CD4-positive, alpha-beta memory T cell (primary cell): ENCODE measurements at regions not wholly inside any gene's neighbourhood (a gene's known extent, or its start where the extent isn't known, plus 50 kb on each side); places are given as distances from the start of the nearest gene placed in this dataset.

Experiments
- CTCF ChIA-PET: fragments of 350-600 bp; sonication (Branson Sonifier 250); formaldehyde crosslinking; loops from one replicate; lab custom pipeline; 2021; ENCODE audit warnings: inconsistent platforms; ENCODE audit not compliant: partially characterized antibody; lab: Charles Lee
- POLR2A ChIA-PET: fragments of 350-600 bp; sonication (Branson Sonifier 250); formaldehyde crosslinking; loops from one replicate; lab custom pipeline; 2021; ENCODE audit not compliant: partially characterized antibody; lab: Charles Lee
- DNase-seq, 5 donors: peaks; one replicate each; pipeline versions ENCODE4 v3.0.0 to v3.0.0-alpha.2; 2020 to 2022; ENCODE audit warnings: mixed read lengths in 1 of 5
- H3K27ac ChIP-seq: one replicate; pipeline ENCODE4 v1.7.0; 2013; ENCODE audit warnings: low read depth, low read length
- H3K27me3 ChIP-seq: 2 replicates; pipeline ENCODE4 v1.7.0; 2013; ENCODE audit warnings: mild to moderate bottlenecking, low read length, moderate library complexity; ENCODE audit not compliant: insufficient read depth
- H3K36me3 ChIP-seq: 2 replicates; pipeline ENCODE4 v1.7.0; 2013; ENCODE audit warnings: mild to moderate bottlenecking, low read length, moderate library complexity; ENCODE audit not compliant: insufficient read depth
- H3K4me1 ChIP-seq: 2 replicates; pipeline ENCODE4 v1.7.0; 2013; ENCODE audit warnings: mild to moderate bottlenecking, low read length, moderate library complexity; ENCODE audit not compliant: insufficient read depth
- H3K4me3 ChIP-seq, 2 donors: one replicate each; pipeline ENCODE4 v1.7.0; 2013; ENCODE audit warnings: low read length in 2 of 2, mild to moderate bottlenecking in 1 of 2
- H3K9me3 ChIP-seq, 2 donors: one replicate each; pipeline ENCODE4 v1.7.0; 2013; ENCODE audit warnings: low read length in 2 of 2, control low read depth in 1 of 2; ENCODE audit not compliant: control insufficient read depth in 1 of 2
- H3K27ac Mint-ChIP-seq, 7 donors: one replicate each; pipeline ENCODE4 v1.8.0; 2020 to 2021; ENCODE audit warnings: mixed read lengths in 7 of 7, mild to moderate bottlenecking in 6 of 7, inconsistent platforms in 3 of 7, moderate library complexity in 3 of 7
- H3K27me3 Mint-ChIP-seq, 2 donors: one replicate each; pipeline ENCODE4 v1.8.0; 2020 to 2021; ENCODE audit warnings: mixed read lengths in 2 of 2
- H3K36me3 Mint-ChIP-seq, 2 donors: one replicate each; pipeline ENCODE4 v1.8.0; 2020 to 2021; ENCODE audit warnings: mixed read lengths in 2 of 2, inconsistent platforms in 1 of 2, mild to moderate bottlenecking in 1 of 2
- H3K4me1 Mint-ChIP-seq, 4 donors: one replicate each; pipeline ENCODE4 v1.8.0; 2020 to 2021; ENCODE audit warnings: mixed read lengths in 4 of 4, mild to moderate bottlenecking in 1 of 4
- H3K4me3 Mint-ChIP-seq, 8 donors: one replicate each; pipeline ENCODE4 v1.8.0; 2020 to 2021; ENCODE audit warnings: mixed read lengths in 8 of 8, mild to moderate bottlenecking in 7 of 8, moderate library complexity in 6 of 8, inconsistent platforms in 3 of 8
- H3K9me3 Mint-ChIP-seq, 8 donors: one replicate each; pipeline ENCODE4 v1.8.0; 2020 to 2021; ENCODE audit warnings: mixed read lengths in 8 of 8, mild to moderate bottlenecking in 5 of 8, inconsistent platforms in 3 of 8, moderate library complexity in 1 of 8
- intact Hi-C: fragments of 100-400 bp; cut with micrococcal nuclease; formaldehyde crosslinking; loops from one replicate; pipeline ENCODE4 v1.15.1; 2023

GRCh38 chr7:145584401-145584800 is 532.2 kb upstream of the CNTNAP2 start:
- Histone ChIP-seq H3K27me3 (no peaks in the 10 kb centered on the region), H3K9me3 (no peaks in the 10 kb centered on the region), H3K4me1 (no peaks in the 10 kb centered on the region), H3K4me3 (no peak overlapping the region), H3K36me3 (no peaks in the 10 kb centered on the region), H3K27ac (no peak overlapping the region)
- DNase-seq: no peak
- Mint-ChIP-seq H3K4me3 (no peak overlapping the region), H3K27ac (no peak overlapping the region), H3K27me3 (peaks cover 0 to under 1% of the 10 kb centered on the region in 2 donors), H3K4me1 (no peaks in the 10 kb centered on the region), H3K9me3 (peaks cover 0 to 14% (median 5%) of the 10 kb centered on the region in 8 donors), H3K36me3 (no peaks in the 10 kb centered on the region)
- POLR2A ChIA-PET: no interaction called here
- CTCF ChIA-PET: no interaction called here
- intact Hi-C loops: no loop called here

- Mint-ChIP-seq H3K9me3 (peaks cover 0 to 14% (median 5%) of the 10 kb centered on the region in 8 donors), H3K27ac (no peak overlapping the region), H3K4me1 (no peaks in the 10 kb centered on the region), H3K4me3 (no peak overlapping the region), H3K27me3 (peaks cover 0 to 1% of the 10 kb centered on the region in 2 donors), H3K36me3 (no peaks in the 10 kb centered on the region)
- no peak for DNase-seq
- no peaks in the 10 kb centered on the region for H3K4me1 ChIP-seq
- no peak overlapping the region for H3K4me3 ChIP-seq
- H3K9me3 ChIP-seq: no peaks in the 10 kb centered on the region
- POLR2A ChIA-PET: no interaction called here
- intact Hi-C loops: no loop called here
- no peak overlapping the region for H3K27ac ChIP-seq
- CTCF ChIA-PET: no interaction called here
- no peaks in the 10 kb centered on the region for H3K36me3 ChIP-seq
- H3K27me3 ChIP-seq: no peaks in the 10 kb centered on the region
These were observed 533.8 kb upstream of the CNTNAP2 start for GRCh38 chr7:145582742-145583303.

DNA sequence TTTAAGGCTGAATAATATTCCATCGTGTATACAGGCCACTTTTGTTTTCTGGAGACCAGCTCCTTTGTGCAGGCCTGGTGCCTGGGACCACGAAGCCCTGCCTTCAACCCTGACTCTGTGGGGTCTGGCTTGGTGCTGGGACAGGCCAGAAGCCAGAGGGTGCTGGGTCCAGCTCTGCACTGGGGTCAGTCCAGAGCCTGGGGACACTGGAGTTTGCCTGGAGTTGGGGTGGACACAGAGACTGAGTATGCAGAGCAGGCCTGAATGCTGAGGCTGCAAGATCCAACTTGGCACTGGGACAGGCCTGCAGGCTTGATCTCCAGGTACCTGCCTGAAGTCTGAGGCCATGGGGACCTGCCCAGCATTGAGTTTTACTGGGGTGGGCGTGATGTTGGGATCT is 558.8 kb upstream of the CNTNAP2 start:
- Histone ChIP-seq H3K27me3 (no peaks in the 10 kb centered on the region), H3K36me3 (no peaks in the 10 kb centered on the region), H3K9me3 (no peaks in the 10 kb centered on the region), H3K4me1 (no peaks in the 10 kb centered on the region), H3K27ac (no peak overlapping the region), H3K4me3 (no peak overlapping the region)
- H3K9me3 Mint-ChIP-seq: peaks cover 0 to 5% (median 4%) of the 10 kb centered on the region in 8 donors
- intact Hi-C loops: no loop called here
- ChIA-PET CTCF (no interaction called here), POLR2A (no interaction called here)
- H3K27me3 Mint-ChIP-seq: no peaks in the 10 kb centered on the region
- H3K27ac Mint-ChIP-seq: no peak overlapping the region
- peak in 1 of 5 donors; percentile 5 for DNase-seq
- no peaks in the 10 kb centered on the region for H3K4me1 Mint-ChIP-seq
- no peaks in the 10 kb centered on the region for H3K36me3 Mint-ChIP-seq
- H3K4me3 Mint-ChIP-seq: no peak overlapping the region

- Mint-ChIP-seq H3K36me3 (no peaks in the 10 kb centered on the region), H3K4me1 (no peaks in the 10 kb centered on the region), H3K4me3 (no peak overlapping the region), H3K27ac (no peak overlapping the region), H3K9me3 (peaks cover 0 to 6% (median 3%) of the 10 kb centered on the region in 8 donors), H3K27me3 (no peaks in the 10 kb centered on the region)
- intact Hi-C loops: no loop called here
- Histone ChIP-seq H3K27ac (no peak overlapping the region), H3K9me3 (no peaks in the 10 kb centered on the region), H3K4me1 (no peaks in the 10 kb centered on the region), H3K36me3 (no peaks in the 10 kb centered on the region), H3K27me3 (no peaks in the 10 kb centered on the region), H3K4me3 (no peak overlapping the region)
- DNase-seq: no peak
- ChIA-PET POLR2A (no interaction called here), CTCF (no interaction called here)
These were observed 573.4 kb upstream of the CNTNAP2 start for GRCh38 chr7:145543242-145543641.

DNA sequence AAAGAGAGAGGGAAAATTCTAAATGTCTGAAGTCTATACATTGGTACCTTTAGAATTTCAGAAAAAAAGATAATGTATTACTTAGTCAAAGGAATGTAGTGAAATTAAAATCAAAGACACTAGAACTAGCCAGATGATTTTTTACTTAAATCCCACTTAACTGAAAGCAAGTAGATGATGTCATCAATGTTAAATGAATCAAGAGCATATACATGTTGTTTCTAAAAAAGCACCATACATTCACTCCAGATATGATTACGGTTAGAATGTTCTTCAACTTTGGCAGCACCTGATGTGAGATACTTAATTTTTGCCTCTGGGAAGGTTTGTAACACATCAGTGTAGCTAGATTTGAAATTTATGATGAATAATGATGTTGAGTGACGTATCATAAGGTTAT is 576.7 kb upstream of the CNTNAP2 start:
- no peaks in the 10 kb centered on the region for H3K27me3 ChIP-seq
- H3K4me3 ChIP-seq: no peak overlapping the region
- no peak overlapping the region for H3K27ac Mint-ChIP-seq
- peaks cover 0 to 6% (median 2%) of the 10 kb centered on the region in 8 donors for H3K9me3 Mint-ChIP-seq
- no peaks in the 10 kb centered on the region for H3K9me3 ChIP-seq
- H3K27ac ChIP-seq: no peak overlapping the region
- H3K4me1 Mint-ChIP-seq: no peaks in the 10 kb centered on the region
- no peaks in the 10 kb centered on the region for H3K36me3 ChIP-seq
- DNase-seq: no peak
- no peak overlapping the region for H3K4me3 Mint-ChIP-seq
- H3K4me1 ChIP-seq: no peaks in the 10 kb centered on the region
- no peaks in the 10 kb centered on the region for H3K27me3 Mint-ChIP-seq
- POLR2A ChIA-PET: no interaction called here
- intact Hi-C loops: no loop called here
- H3K36me3 Mint-ChIP-seq: no peaks in the 10 kb centered on the region
- CTCF ChIA-PET: no interaction called here

DNA sequence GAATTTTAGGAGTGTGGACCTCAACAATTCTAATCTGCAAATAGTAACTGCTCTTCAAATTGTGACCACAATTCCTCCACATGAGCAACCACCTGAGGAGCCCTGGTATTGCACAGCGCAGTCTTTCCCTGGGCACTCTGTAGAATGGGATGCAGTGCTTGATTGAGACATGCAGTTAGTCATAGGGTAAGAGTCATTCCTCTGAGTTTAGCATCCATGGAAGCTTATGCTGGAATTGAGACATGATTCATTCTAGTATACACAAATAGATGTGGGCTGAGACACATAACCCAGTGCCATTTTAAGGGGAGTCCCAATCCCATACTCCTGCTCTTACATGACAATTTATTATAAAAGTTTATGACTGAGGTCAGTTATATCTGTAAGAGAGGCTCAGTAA is 582.3 kb upstream of the CNTNAP2 start:
- ChIA-PET POLR2A (no interaction called here), CTCF (no interaction called here)
- H3K36me3 Mint-ChIP-seq: no peaks in the 10 kb centered on the region
- Histone ChIP-seq H3K4me3 (no peak overlapping the region), H3K27ac (no peak overlapping the region), H3K27me3 (no peaks in the 10 kb centered on the region), H3K4me1 (no peaks in the 10 kb centered on the region), H3K9me3 (no peaks in the 10 kb centered on the region), H3K36me3 (no peaks in the 10 kb centered on the region)
- H3K4me1 Mint-ChIP-seq: no peaks in the 10 kb centered on the region
- no peak for DNase-seq
- H3K27me3 Mint-ChIP-seq: no peaks in the 10 kb centered on the region
- H3K27ac Mint-ChIP-seq: no peak overlapping the region
- H3K4me3 Mint-ChIP-seq: no peak overlapping the region
- peaks cover 0 to 5% (median 2%) of the 10 kb centered on the region in 8 donors for H3K9me3 Mint-ChIP-seq
- intact Hi-C loops: no loop called here

DNA sequence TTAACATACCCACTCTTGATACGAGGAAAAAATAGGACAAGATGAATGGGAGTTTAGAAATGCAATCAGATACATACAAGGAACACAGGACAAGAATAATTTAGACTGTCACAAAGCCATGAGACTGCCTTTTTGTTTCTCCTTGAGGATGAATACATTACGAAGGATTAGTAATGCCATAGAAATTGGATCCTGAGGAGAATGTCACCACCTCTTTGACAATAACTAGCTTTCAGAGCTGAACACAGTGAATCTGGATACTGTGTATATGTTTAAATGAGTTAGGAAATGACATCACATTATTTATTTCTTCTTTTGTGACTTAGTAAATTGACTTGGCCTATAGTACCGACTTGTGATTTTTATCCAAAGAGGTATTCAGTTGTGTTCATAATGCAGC is 596.3 kb upstream of the CNTNAP2 start:
- no peak overlapping the region for H3K27ac Mint-ChIP-seq
- Histone ChIP-seq H3K4me3 (no peak overlapping the region), H3K36me3 (no peaks in the 10 kb centered on the region), H3K4me1 (no peaks in the 10 kb centered on the region), H3K27me3 (no peaks in the 10 kb centered on the region), H3K9me3 (no peaks in the 10 kb centered on the region), H3K27ac (no peak overlapping the region)
- no peaks in the 10 kb centered on the region for H3K27me3 Mint-ChIP-seq
- intact Hi-C loops: no loop called here
- H3K36me3 Mint-ChIP-seq: no peaks in the 10 kb centered on the region
- no peaks in the 10 kb centered on the region for H3K9me3 Mint-ChIP-seq
- DNase-seq: no peak
- H3K4me1 Mint-ChIP-seq: no peaks in the 10 kb centered on the region
- CTCF ChIA-PET: no interaction called here
- POLR2A ChIA-PET: no interaction called here
- H3K4me3 Mint-ChIP-seq: no peak overlapping the region

- Histone ChIP-seq H3K36me3 (no peaks in the 10 kb centered on the region), H3K27ac (no peak overlapping the region), H3K4me3 (no peak overlapping the region), H3K4me1 (no peaks in the 10 kb centered on the region), H3K9me3 (no peaks in the 10 kb centered on the region), H3K27me3 (no peaks in the 10 kb centered on the region)
- H3K9me3 Mint-ChIP-seq: peaks cover 2 to 8% (median 6%) of the 10 kb centered on the region in 8 donors
- no peaks in the 10 kb centered on the region for H3K4me1 Mint-ChIP-seq
- ChIA-PET POLR2A (no interaction called here), CTCF (no interaction called here)
- H3K27me3 Mint-ChIP-seq: no peaks in the 10 kb centered on the region
- H3K27ac Mint-ChIP-seq: no peak overlapping the region
- H3K4me3 Mint-ChIP-seq: no peak overlapping the region
- intact Hi-C loops: no loop called here
- DNase-seq: no peak
- H3K36me3 Mint-ChIP-seq: no peaks in the 10 kb centered on the region
These were observed 605.6 kb upstream of the CNTNAP2 start for GRCh38 chr7:145511004-145511403.
